ENCODE measurements at regions not wholly inside any gene's neighbourhood (a gene's known extent, or its start where the extent isn't known, plus 50 kb on each side); places are given as distances from the start of the nearest gene placed in this dataset.
A peak's percentile ranks its signal among the peaks of the same experiment; 100 is the strongest.

DNA sequence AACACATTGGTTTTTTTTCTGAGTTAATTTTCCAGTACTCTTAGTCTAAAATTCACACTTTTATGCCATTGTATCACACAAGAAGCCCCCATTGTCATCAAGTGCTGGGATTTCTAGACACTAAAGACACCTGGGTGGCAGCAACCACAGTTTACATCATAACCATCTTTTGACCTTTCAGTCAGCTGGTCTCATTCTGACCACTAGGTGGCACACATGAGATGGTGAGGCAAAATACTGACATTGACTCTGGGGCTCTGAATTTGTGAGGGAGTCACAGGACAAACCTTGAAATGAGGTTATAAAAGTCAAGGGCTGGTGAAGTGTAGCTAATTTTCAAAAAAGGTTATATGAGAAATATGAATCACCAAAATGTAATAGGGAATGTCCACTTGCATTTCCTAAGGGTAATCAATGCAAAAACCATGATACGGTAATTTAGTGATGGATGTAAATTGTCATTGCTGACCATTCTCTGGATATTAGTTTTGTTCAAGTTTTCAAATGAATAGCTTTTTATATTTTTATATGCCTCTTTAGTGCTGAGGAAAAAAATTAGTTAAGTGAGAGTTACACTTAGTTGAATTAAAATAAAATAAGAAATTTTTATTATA lies 229.4 kb downstream of the DMAC1 start:
- Histone ChIP-seq H3K36me3 (ENCODE audit: control insufficient read depth in 2 of 2, extremely low read depth in 1 of 2, insufficient read depth in 2 of 2, low read length in 2 of 2) (no peaks in the 10 kb centered on the region), H3K9me1 (ENCODE audit: control insufficient read depth, extremely low read depth, insufficient read depth, low read length) (no peaks in the 10 kb centered on the region), H3K4me3 (ENCODE audit: control insufficient read depth in 2 of 3, extremely low read depth in 1 of 3, insufficient read depth in 2 of 3, low read depth in 1 of 3, low read length in 3 of 3) (no peak overlapping the region), H3K9ac (ENCODE audit: control insufficient read depth, extremely low read depth, insufficient read depth, low read length) (no peak overlapping the region), H3K4me1 (ENCODE audit: control insufficient read depth, extremely low read depth, insufficient read depth, low read length) (no peaks in the 10 kb centered on the region), H2AFZ (ENCODE audit: control insufficient read depth, low read length) (no peak overlapping the region), H3K4me2 (ENCODE audit: control insufficient read depth, extremely low read depth, insufficient read depth, low read depth, low read length) (no peak overlapping the region), H3K27ac (ENCODE audit: control insufficient read depth, insufficient read depth, low read length) (no peak overlapping the region), H4K20me1 (ENCODE audit: control insufficient read depth, extremely low read depth, insufficient read depth, low read length) (no peaks in the 10 kb centered on the region), H3K79me2 (ENCODE audit: control insufficient read depth, insufficient read depth, low read length) (no peaks in the 10 kb centered on the region), H3K9me3 (ENCODE audit: control insufficient read depth, low read depth, low read length) (no peaks in the 10 kb centered on the region), H3K27me3 (ENCODE audit: control insufficient read depth, extremely low read depth, insufficient read depth, low read length) (no peaks in the 10 kb centered on the region)
- FAIRE-seq, result peak; percentile 68
- TF ChIP-seq CTCF (optimal IDR thresholded peaks at IDR 0.05 in 1 of 3, IDR thresholded peaks at IDR 0.05 in 1 of 3, conservative IDR thresholded peaks at IDR 0.05 in 1 of 3; ENCODE audit: extremely low read depth in 1 of 3, insufficient read depth in 2 of 3, low read length in 3 of 3) (peak; percentile 77 to 88 (median 78)), EZH2 (IDR thresholded peaks at IDR 0.05; ENCODE audit: low read length) (no peak)
- peak; percentile 11 for DNase-seq (ENCODE audit: low read depth, low spot score)
- dilution Hi-C loops (cut with MboI; ENCODE audit: extremely low pct_ligation_motif_present, low sequenced_read_pairs), result no loop called here

- no peak overlapping the region for H3K4me3 ChIP-seq (ENCODE audit: control insufficient read depth in 2 of 3, extremely low read depth in 1 of 3, insufficient read depth in 2 of 3, low read depth in 1 of 3, low read length in 3 of 3)
- dilution Hi-C loops (cut with MboI; ENCODE audit: extremely low pct_ligation_motif_present, low sequenced_read_pairs), result no loop called here
- no peaks in the 10 kb centered on the region for H4K20me1 ChIP-seq (ENCODE audit: control insufficient read depth, extremely low read depth, insufficient read depth, low read length)
- H2AFZ ChIP-seq (ENCODE audit: control insufficient read depth, low read length), result no peak overlapping the region
- no peak overlapping the region for H3K9ac ChIP-seq (ENCODE audit: control insufficient read depth, extremely low read depth, insufficient read depth, low read length)
- H3K9me3 ChIP-seq (ENCODE audit: control insufficient read depth, low read depth, low read length), result no peaks in the 10 kb centered on the region
- no peak overlapping the region for H3K27ac ChIP-seq (ENCODE audit: control insufficient read depth, insufficient read depth, low read length)
- no peaks in the 10 kb centered on the region for H3K36me3 ChIP-seq (ENCODE audit: control insufficient read depth in 2 of 2, extremely low read depth in 1 of 2, insufficient read depth in 2 of 2, low read length in 2 of 2)
- FAIRE-seq, result no peak
- H3K9me1 ChIP-seq (ENCODE audit: control insufficient read depth, extremely low read depth, insufficient read depth, low read length), result no peaks in the 10 kb centered on the region
- no peaks in the 10 kb centered on the region for H3K4me1 ChIP-seq (ENCODE audit: control insufficient read depth, extremely low read depth, insufficient read depth, low read length)
- no peaks in the 10 kb centered on the region for H3K27me3 ChIP-seq (ENCODE audit: control insufficient read depth, extremely low read depth, insufficient read depth, low read length)
- H3K79me2 ChIP-seq (ENCODE audit: control insufficient read depth, insufficient read depth, low read length), result no peaks in the 10 kb centered on the region
- TF ChIP-seq EZH2 (IDR thresholded peaks at IDR 0.05; ENCODE audit: low read length) (no peak), CTCF (optimal IDR thresholded peaks at IDR 0.05 in 1 of 3, IDR thresholded peaks at IDR 0.05 in 1 of 3, conservative IDR thresholded peaks at IDR 0.05 in 1 of 3; ENCODE audit: extremely low read depth in 1 of 3, insufficient read depth in 2 of 3, low read length in 3 of 3) (no peak)
- no peak for DNase-seq (ENCODE audit: low read depth, low spot score)
- no peak overlapping the region for H3K4me2 ChIP-seq (ENCODE audit: control insufficient read depth, extremely low read depth, insufficient read depth, low read depth, low read length)
Measured at GRCh38 chr9:7567687-7568086, 231.9 kb downstream of the DMAC1 start.

All from keratinocyte (primary cell).